GM19043 (cell line): ENCODE measurements at regions not wholly inside any gene's neighbourhood (a gene's known extent, or its start where the extent isn't known, plus 50 kb on each side); places are given as distances from the start of the nearest gene placed in this dataset.

Experiments used
- ATAC-seq: cut with Tn5 transposase; IDR thresholded peaks from one replicate; pipeline ENCODE4 v1.9.1; 2021; ENCODE audit warnings: low read depth; ENCODE audit not compliant: unreplicated experiment

- no peak for ATAC-seq
Measured at GRCh38 chr3:135844386-135844785, 121.1 kb upstream of the PPP2R3A start.

GRCh38 chr3:135848051-135848450 is 117.5 kb upstream of the PPP2R3A start:
- no peak for ATAC-seq

DNA sequence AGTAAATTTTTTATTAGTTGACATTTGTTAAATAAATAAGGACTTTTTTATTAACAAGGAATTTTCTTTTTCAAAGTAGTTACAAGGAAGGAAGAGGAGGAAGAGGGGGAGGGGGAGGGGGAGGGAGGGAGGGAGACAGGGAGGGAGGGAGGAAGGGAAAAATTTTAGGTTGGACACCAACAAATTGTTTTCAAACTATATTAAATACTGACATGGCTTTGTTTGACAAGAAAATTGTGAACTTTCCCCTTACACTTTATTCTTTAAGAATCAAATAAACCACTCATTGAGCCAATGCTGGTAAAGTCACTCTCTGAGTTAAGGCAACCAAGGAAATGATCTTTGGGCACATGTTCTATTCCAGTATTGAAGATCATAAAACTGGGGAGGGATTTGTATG is 115.7 kb upstream of the PPP2R3A start:
- ATAC-seq: no peak

DNA sequence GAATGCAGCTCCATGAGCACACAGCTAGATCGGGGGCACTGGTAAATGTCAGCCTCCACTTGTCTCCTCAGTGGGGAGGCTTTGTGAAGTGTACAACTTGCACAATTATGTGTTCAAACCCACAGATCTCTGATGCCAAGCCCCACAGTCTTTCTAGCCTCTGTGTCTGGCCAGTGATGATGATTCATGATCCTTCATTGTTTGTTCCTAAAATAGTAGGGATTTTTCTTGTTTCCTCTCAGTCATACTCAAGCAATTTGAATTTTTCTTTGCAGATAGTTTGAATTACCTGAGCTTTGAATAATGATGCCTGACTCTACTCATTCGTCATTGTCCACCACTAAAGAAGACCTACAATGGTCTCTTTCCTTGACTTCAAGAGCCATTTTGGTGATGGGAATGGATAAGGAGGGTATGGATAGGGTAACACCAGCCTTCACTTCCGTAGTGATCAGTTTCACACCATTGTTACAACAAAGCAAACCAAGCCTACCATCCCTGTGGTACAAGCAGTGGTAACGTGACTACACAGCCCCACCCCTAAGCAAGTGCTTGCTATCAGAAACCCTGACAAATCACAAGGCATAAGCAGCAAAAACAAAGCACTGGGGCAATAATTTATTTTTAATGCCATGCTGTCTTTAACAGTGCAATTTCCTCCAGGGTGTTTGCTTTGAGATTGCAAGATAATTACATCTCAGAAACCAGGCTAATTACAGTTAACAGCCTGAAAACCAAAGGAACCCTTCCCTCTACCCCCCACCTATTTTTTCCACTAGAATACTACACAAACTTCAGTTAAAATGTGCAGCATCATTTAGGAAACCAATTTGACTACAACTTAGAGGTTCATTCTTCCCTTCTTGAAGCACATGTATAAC is 114.1 kb upstream of the PPP2R3A start:
- no peak for ATAC-seq

- no peak for ATAC-seq
Measured at GRCh38 chr3:135853981-135854380, 111.5 kb upstream of the PPP2R3A start.

DNA sequence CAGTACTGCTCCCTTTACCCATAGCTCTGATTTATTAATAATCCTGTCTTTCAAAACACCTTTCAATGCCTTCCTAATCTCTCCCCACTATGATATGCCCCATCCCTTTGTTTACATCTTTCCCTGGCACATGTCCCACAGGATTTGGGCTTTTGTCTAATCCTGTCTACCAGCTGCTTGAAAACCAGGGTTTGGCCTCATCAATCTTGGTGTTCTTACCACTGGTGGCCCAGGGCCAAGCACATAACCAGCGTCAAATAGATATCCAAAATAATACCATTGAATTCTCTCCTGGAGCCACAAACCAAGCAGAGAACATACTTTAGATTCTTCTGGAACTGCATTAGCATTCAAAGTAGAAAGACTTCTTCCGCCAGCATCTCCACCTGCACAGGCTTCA is 104.8 kb upstream of the PPP2R3A start:
- no peak for ATAC-seq

GRCh38 chr3:135862361-135862760 is 103.2 kb upstream of the PPP2R3A start:
- ATAC-seq: no peak

DNA sequence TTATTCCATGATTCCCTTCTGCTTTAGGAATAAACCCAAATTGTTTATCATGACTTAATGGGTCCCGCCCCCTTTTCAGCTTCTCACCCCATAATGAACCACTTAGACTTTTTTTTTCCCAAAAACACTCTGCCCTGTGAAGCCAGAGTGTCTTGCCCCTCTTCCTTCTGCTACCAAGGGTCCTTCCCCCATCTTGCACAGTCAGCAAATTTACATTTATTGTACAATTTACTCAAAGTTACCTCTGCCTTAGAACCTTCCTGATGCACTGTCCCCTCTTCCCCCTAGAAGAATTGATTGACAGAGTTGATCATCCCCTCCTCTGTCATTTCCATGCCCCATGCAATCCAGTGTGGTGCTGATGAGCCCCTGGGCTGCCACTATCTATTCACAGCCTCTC is 101.5 kb upstream of the PPP2R3A start:
- no peak for ATAC-seq

DNA sequence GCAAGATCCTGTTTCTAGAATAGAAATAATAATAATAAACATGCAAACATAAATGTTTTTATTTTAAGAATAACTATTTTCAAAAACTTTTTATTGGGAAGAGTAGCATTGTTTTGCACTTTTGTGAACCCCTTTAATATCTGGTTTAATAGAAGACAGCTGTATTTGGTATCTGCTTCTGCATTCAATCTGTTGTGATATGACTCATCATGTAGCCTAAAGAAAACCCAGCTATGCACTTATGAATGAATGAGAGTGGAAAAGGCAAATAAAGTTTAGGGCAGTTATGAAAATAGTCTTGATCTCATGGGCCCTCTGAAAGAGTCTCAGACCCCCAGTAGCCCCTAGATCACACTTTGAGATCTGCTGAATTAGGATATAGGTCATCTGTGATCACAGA is 100.4 kb upstream of the PPP2R3A start:
- ATAC-seq: no peak

GRCh38 chr3:135865553-135865952 is 100.0 kb upstream of the PPP2R3A start:
- no peak for ATAC-seq

- no peak for ATAC-seq
Measured at GRCh38 chr3:135867911-135868310, 97.6 kb upstream of the PPP2R3A start.

- no peak for ATAC-seq
Measured at GRCh38 chr3:135868801-135869200, 96.7 kb upstream of the PPP2R3A start.

DNA sequence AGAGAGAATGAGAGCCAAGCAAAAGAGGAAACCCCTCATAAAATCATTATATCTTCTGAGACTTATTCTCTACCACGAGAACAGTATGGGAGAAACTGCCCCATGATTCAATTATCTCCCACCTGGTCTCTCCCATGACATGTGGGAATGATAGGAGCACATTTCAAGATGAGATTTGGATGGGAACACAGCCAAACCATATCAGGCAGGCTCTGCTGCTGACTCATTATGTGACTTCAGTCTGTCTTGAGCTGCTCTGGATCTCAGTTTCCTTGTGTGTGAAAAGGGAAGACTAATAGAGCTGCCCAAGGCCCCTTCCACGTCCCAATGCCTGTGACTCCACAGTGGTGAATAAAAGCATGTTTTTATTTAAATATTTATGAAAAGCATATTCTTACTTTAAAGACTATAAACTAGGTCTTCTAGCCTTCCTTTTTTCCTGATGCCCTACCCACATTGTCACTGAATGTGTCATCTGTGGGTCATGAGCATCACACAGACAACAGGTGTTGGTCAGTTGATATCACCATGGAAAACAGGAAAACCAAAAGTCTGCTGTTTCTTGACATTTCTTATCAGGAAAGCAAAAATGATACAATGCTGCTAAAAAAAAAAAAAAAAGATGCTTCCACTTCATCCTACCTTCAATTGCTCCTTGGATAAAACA is 96.0 kb upstream of the PPP2R3A start:
- no peak for ATAC-seq

GRCh38 chr3:135871311-135871710 is 94.2 kb upstream of the PPP2R3A start:
- no peak for ATAC-seq

GRCh38 chr3:135874035-135874434 is 91.5 kb upstream of the PPP2R3A start:
- no peak for ATAC-seq

DNA sequence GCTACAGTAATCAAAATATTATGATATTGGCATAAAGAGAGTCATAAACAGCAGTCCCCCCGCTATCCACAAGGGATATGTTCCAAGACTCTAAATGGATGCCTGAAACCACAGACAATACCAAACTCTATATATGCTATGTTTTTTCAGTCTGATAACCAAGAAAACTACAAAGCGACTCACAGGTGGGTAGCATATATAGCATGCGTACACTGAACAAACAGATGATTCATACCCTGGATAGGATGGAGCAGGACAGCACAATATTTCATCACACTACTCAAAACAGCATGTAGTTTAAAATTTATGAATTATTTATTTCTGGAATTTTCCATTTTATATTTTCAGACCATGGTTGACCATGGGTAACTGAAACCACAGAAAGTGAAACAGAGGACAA is 87.0 kb upstream of the PPP2R3A start:
- no peak for ATAC-seq

GRCh38 chr3:135885885-135886284 is 79.6 kb upstream of the PPP2R3A start:
- no peak for ATAC-seq

DNA sequence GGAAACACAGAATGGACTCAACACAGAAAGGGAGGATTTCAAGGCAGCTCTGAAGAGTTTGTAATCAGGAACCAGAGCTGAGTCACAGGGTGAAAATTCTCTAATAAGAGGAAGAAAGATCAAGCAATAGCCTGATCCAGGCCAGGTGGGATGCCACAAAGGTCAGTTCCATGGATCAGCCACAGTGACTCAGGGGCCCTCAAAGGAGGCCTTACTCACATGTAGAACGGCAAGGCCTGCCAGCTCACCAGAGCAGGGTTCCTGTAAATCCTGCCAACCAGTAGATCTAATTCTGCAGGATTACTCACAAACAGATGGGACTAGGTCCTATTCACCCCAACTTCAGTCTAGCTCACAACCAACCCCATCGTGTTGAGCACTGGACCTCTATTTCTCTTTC is 78.3 kb upstream of the PPP2R3A start:
- ATAC-seq: no peak

DNA sequence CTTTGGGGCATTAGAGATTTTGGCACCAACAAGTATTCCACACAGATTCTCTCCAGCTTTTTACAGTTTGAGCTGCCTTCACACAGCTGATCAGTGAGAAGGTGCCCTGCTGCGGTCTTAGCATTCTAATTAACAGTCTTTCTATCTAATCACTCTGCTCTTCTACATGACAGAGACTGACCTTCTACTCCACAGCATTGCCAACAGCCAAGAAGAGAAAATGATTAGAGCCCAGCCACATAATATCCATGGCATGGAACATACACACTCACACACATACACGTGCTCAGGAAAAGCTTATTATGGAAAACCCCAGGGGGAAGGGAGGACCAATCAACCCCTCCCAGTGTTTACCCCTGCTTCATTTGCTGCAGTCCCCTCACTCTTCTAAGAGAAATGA is 76.1 kb upstream of the PPP2R3A start:
- ATAC-seq: no peak

GRCh38 chr3:135891121-135891520 is 74.4 kb upstream of the PPP2R3A start:
- no peak for ATAC-seq

GRCh38 chr3:135895106-135895733 is 70.3 kb upstream of the PPP2R3A start:
- no peak for ATAC-seq

- no peak for ATAC-seq
Measured at GRCh38 chr3:135895734-135896121, 69.8 kb upstream of the PPP2R3A start.
